HepG2 (cell line): ENCODE measurements at regions not wholly inside any gene's neighbourhood (a gene's known extent, or its start where the extent isn't known, plus 50 kb on each side); places are given as distances from the start of the nearest gene placed in this dataset.

Experiments used
- ATAC-seq: fragments of 200-7000 bp; cut with Tn5 transposase; 3 replicates; pipeline ENCODE4 v1.9.1; 2020; ENCODE audit warnings: mild to moderate bottlenecking, moderate library complexity
- BruUV-seq: library from RNA; stranded (reverse); fragments of 400-500 nt; replicated peaks from 2 replicates; lab custom pipeline; 2021; lab: Mats Ljungman, UMichigan
- CTCF ChIA-PET: fragments of 300-600 bp; formaldehyde crosslinking; extraction: SDS; loops from one replicate; lab custom pipeline; 2021; ENCODE audit warnings: low total read pairs, inconsistent platforms, low intra/inter-chr PET ratio; lab: Yijun Ruan, JAX
- POLR2A ChIA-PET: fragments of 350-600 bp; sonication (Branson Sonifier 250); formaldehyde crosslinking; loops from one replicate; lab custom pipeline; 2020; ENCODE audit warnings: antibody characterized with exemption, inconsistent platforms; lab: Yijun Ruan, JAX
- DNase-seq: peaks from one replicate; pipeline ENCODE4 v3.0.0-alpha.2; 2015; ENCODE audit warnings: low spot score
- FAIRE-seq: peaks from 3 replicates; lab custom pipeline; 2011; peaks lifted over from hg19 to GRCh38; lab: Jason Lieb, UNC
- H2AFZ ChIP-seq: one replicate; pipeline ENCODE4 v1.6.1; 2011; ENCODE audit warnings: low read length, inconsistent platforms
- H3K27ac ChIP-seq: fragments of 300-600 bp; 3 replicates; pipeline ENCODE4 v1.8.0; 2011; ENCODE audit warnings: mixed run types, mild to moderate bottlenecking, mixed read lengths, low read length, inconsistent platforms; ENCODE audit not compliant: insufficient read depth; ENCODE audit errors: extremely low read length
- H3K27me3 ChIP-seq, 2 experiments: fragments of 200-600 bp in 1 of 2; 2 replicates in 1 of 2; 3 replicates in 1 of 2; pipeline versions ENCODE4 v1.6.0 to v1.8.0; 2011; ENCODE audit warnings: low read length in 2 of 2, mild to moderate bottlenecking in 2 of 2, moderate library complexity in 2 of 2, inconsistent platforms in 1 of 2; ENCODE audit not compliant: insufficient read depth in 2 of 2, control insufficient read depth in 1 of 2
- H3K36me3 ChIP-seq, 2 experiments: fragments of 200-600 bp in 1 of 2; replicated peaks in 1 of 2; 2 replicates in 1 of 2; 3 replicates in 1 of 2; pipeline versions ENCODE4 v1.5.1 to v1.8.0; 2011; ENCODE audit warnings: low read length in 2 of 2, inconsistent platforms in 1 of 2; ENCODE audit not compliant: insufficient read depth in 2 of 2, control insufficient read depth in 1 of 2
- H3K4me1 ChIP-seq: 2 replicates; pipeline ENCODE4 v1.5.1; 2012; ENCODE audit warnings: low read length, inconsistent platforms; ENCODE audit not compliant: insufficient read depth
- H3K4me2 ChIP-seq: 2 replicates; pipeline ENCODE4 v1.6.0; 2011; ENCODE audit warnings: low read depth, low read length, inconsistent platforms
- H3K4me3 ChIP-seq, 3 experiments: fragments of 200-600 bp in 1 of 3; sonication (generic), shearing (Covaris generic) in 1 of 3; replicated peaks in 1 of 3; 2 replicates each; pipeline ENCODE4 v1.5.1; 2011 to 2016; ENCODE audit warnings: low read length in 3 of 3, inconsistent platforms in 2 of 3, low read depth in 2 of 3, mild to moderate bottlenecking in 2 of 3, control low read depth in 1 of 3, mixed read lengths in 1 of 3; ENCODE audit not compliant: insufficient read depth in 1 of 3
- H3K79me2 ChIP-seq: one replicate; pipeline ENCODE4 v1.6.1; 2011; ENCODE audit warnings: low read length, inconsistent platforms; ENCODE audit not compliant: insufficient read depth
- H3K9ac ChIP-seq: 2 replicates; pipeline ENCODE4 v1.6.0; 2011; ENCODE audit warnings: mild to moderate bottlenecking, low read depth, low read length, inconsistent platforms; ENCODE audit not compliant: insufficient read depth
- H3K9me3 ChIP-seq: 2 replicates; pipeline ENCODE4 v1.5.1; 2012; ENCODE audit warnings: mild to moderate bottlenecking, low read length
- H4K20me1 ChIP-seq: 2 replicates; pipeline ENCODE4 v1.6.0; 2011; ENCODE audit warnings: inconsistent platforms, mild to moderate bottlenecking, low read length, moderate library complexity; ENCODE audit not compliant: insufficient read depth
- BCLAF1 ChIP-seq: fragments of 450-650 bp; IDR thresholded peaks from 2 replicates; pipeline ENCODE4 v1.6.1; 2017; ENCODE audit warnings: mild to moderate bottlenecking
- FIP1L1 ChIP-seq: fragments of 200-400 bp; formaldehyde crosslinking; IDR thresholded peaks from 2 replicates; pipeline ENCODE4 v1.6.1; 2018; ENCODE audit warnings: low read depth, mild to moderate bottlenecking, low read length, moderate library complexity, borderline replicate concordance; ENCODE audit not compliant: insufficient read depth
- GLI4 ChIP-seq: sonication (generic); formaldehyde crosslinking; IDR thresholded peaks from 2 replicates; pipeline ENCODE4 v1.5.1; 2020; ENCODE audit warnings: missing genetic modification reagents, mild to moderate bottlenecking, moderate library complexity, borderline replicate concordance
- GLMP ChIP-seq: sonication (generic); formaldehyde crosslinking; IDR thresholded peaks from 2 replicates; pipeline ENCODE4 v1.9.0; 2021; ENCODE audit warnings: missing genetic modification reagents, mild to moderate bottlenecking, borderline replicate concordance
- HDAC1 ChIP-seq: sonication (generic); formaldehyde crosslinking; IDR thresholded peaks from 2 replicates; pipeline ENCODE4 v1.5.1; 2020; ENCODE audit warnings: mild to moderate bottlenecking, missing genetic modification reagents
- KDM5B ChIP-seq: sonication (generic); formaldehyde crosslinking; IDR thresholded peaks from 2 replicates; pipeline ENCODE4 v1.4.0; 2020; ENCODE audit warnings: missing genetic modification reagents, mild to moderate bottlenecking, borderline replicate concordance
- KIAA2018 ChIP-seq: sonication (generic); formaldehyde crosslinking; IDR thresholded peaks from 2 replicates; pipeline ENCODE4 v1.5.0; 2020; ENCODE audit warnings: mild to moderate bottlenecking, missing genetic modification reagents, borderline replicate concordance
- MBD4 ChIP-seq: IDR thresholded peaks from 2 replicates; pipeline ENCODE4 v1.6.1; 2012; ENCODE audit warnings: low read length, inconsistent platforms, borderline replicate concordance
- NFIB ChIP-seq: sonication (generic); formaldehyde crosslinking; IDR thresholded peaks from 2 replicates; pipeline ENCODE4 v1.9.0; 2021; ENCODE audit warnings: missing genetic modification reagents, mild to moderate bottlenecking, borderline replicate concordance
- PCBP2 ChIP-seq: fragments of 200-400 bp; formaldehyde crosslinking; optimal IDR thresholded peaks from 2 replicates; pipeline ENCODE3; 2018; ENCODE audit warnings: low read length, low read depth; ENCODE audit not compliant: poor library complexity, severe bottlenecking
- ZNF737 ChIP-seq: sonication (generic); formaldehyde crosslinking; IDR thresholded peaks from 2 replicates; pipeline ENCODE4 v1.5.0; 2020; ENCODE audit warnings: missing genetic modification reagents, mild to moderate bottlenecking, borderline replicate concordance
- WGBS: methylation state at CpG from one replicate; pipeline ENCODE4 v1.1.6; 2017; ENCODE audit warnings: low lambda C conversion rate; 5-methylcytosine and 5-hydroxymethylcytosine counted together
- in situ Hi-C: cut with HindIII; loops from 2 replicates; pipeline ENCODE4 v1.10.0; 2017; ENCODE audit warnings: low pct_unique_long_range_greater_than_20kb; ENCODE audit not compliant: extremely low pct_ligation_motif_present
- intact Hi-C: fragments of 100-400 bp; cut with micrococcal nuclease; formaldehyde crosslinking; loops from one replicate; pipeline ENCODE4 v1.10.0; 2022; ENCODE audit not compliant: unreplicated experiment

- H4K20me1 ChIP-seq = no peaks in the 10 kb centered on the region
- TF ChIP-seq ZNF737 = no peak
- no peak for TF ChIP-seq PCBP2
- TF ChIP-seq GLMP (CRISPR knock-in tag) = no peak
- TF ChIP-seq KIAA2018 (CRISPR knock-in tag) = no peak
- no peak for TF ChIP-seq MBD4
- no peak for TF ChIP-seq NFIB (CRISPR knock-in tag)
- no peak for TF ChIP-seq BCLAF1
- no peak for TF ChIP-seq HDAC1 (CRISPR knock-in tag)
- no peak for TF ChIP-seq GLI4
- TF ChIP-seq KDM5B (CRISPR knock-in tag) = no peak
- no peak for TF ChIP-seq FIP1L1
- TF ChIP-seq, all 625 proteins: peak for 0
- Histone ChIP-seq H3K4me2 (no peak overlapping the region), H3K27ac (no peak overlapping the region), H3K4me1 (no peaks in the 10 kb centered on the region), H3K36me3 (no peaks in the 10 kb centered on the region), H2AFZ (no peak overlapping the region), H3K9me3 (no peaks in the 10 kb centered on the region), H3K4me3 (no peak overlapping the region), H3K27me3 (peaks cover 0 to 8% of the 10 kb centered on the region in 2 experiments; a peak in 2 of 5 replicates), H3K79me2 (no peaks in the 10 kb centered on the region), H3K9ac (no peak overlapping the region)
- DNase-seq = no peak
- WGBS = 43% methylated on average over 5 of the region's 5 CpGs
- in situ Hi-C loops (no loop called here), intact Hi-C loops (loop anchor here (2.0 kb wide), 1 partner anchor 42 kb away; no protein-coding TSS in a partner anchor)
- ATAC-seq = no peak
- ChIA-PET CTCF (no interaction called here), POLR2A (no interaction called here)
- FAIRE-seq = no peak
- BruUV-seq = no TSS peak
Observed at GRCh38 chr18:13999231-13999630, 83.9 kb upstream of the MC2R start.
